ENCODE measurements at regions not wholly inside any gene's neighbourhood (a gene's known extent, or its start where the extent isn't known, plus 50 kb on each side); places are given as distances from the start of the nearest gene placed in this dataset.

DNA sequence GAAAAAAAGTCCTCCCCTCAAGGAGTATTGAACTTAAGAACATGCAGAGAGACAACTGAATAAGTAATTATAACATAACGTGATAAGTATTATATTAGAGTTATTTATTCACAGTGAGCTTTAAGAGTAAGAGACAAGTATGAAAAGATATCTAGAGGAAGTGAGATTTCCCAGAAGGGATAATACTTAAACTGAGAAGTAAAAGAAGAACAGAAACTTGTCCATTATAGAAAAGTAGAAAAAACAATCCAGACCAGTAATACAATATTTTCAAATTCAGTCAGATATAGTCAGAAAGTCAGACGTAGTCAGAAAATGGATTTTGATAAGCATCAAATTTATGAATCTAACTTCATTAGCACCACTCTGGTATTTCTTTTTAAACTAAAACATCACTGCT, 613.0 kb upstream of the CCNG1 start:
- ChIA-PET CTCF (no interaction called here), POLR2A (no interaction called here)

DNA sequence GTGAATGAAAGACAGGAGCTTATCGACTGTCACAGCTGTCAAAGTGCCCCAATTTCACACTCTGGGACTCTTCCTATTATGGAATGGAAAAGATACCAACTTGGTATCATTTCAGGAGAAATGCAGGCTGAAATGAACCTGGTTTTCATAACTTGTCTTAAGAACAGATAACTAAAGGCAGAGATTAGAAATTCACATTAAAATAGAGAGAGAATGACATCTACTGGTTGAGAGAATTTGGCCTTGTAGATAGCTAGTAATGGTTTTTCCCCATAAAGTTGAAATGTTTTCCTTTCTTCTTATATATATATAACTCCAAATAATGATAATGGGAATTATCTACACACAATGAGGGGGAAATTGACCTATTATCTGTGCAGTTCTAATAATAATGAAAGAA, 600.2 kb upstream of the CCNG1 start:
- DNase-seq (ENCODE audit: extremely low spot score) = no peak
- CTCF ChIA-PET = no interaction called here
- POLR2A ChIA-PET = no interaction called here
- no peak for TF ChIP-seq ZNF384 (IDR thresholded peaks at IDR 0.05)
- no peak for TF ChIP-seq HDGF (IDR thresholded peaks at IDR 0.05; ENCODE audit: borderline replicate concordance)
- TF ChIP-seq FOXM1 (IDR thresholded peaks at IDR 0.05; ENCODE audit: borderline replicate concordance) = no peak
- TF ChIP-seq ARNT (IDR thresholded peaks at IDR 0.05) = no peak
- TF ChIP-seq ELF4 (IDR thresholded peaks at IDR 0.05) = no peak
- TF ChIP-seq CTBP1 (IDR thresholded peaks at IDR 0.05; ENCODE audit: borderline replicate concordance) = no peak
- no peak for TF ChIP-seq BHLHE40 (IDR thresholded peaks at IDR 0.05; ENCODE audit: borderline replicate concordance)
- TF ChIP-seq SP1 (IDR thresholded peaks at IDR 0.05) = no peak
- TF ChIP-seq LEF1 (IDR thresholded peaks at IDR 0.05; ENCODE audit: borderline replicate concordance) = no peak
- no peak for TF ChIP-seq SUZ12 (IDR thresholded peaks at IDR 0.05)
- TF ChIP-seq NFRKB (IDR thresholded peaks at IDR 0.05) = no peak

More for the DNA sequence above, 613.0 kb upstream of the CCNG1 start:
- DNase-seq (ENCODE audit: extremely low spot score) = no peak
- TF ChIP-seq HDGF (IDR thresholded peaks at IDR 0.05; ENCODE audit: borderline replicate concordance) (no peak), ZNF384 (IDR thresholded peaks at IDR 0.05) (no peak), NFRKB (IDR thresholded peaks at IDR 0.05) (no peak), TARDBP (IDR thresholded peaks at IDR 0.05) (no peak), FOXK2 (IDR thresholded peaks at IDR 0.05) (no peak), SUZ12 (IDR thresholded peaks at IDR 0.05) (no peak), FOXA1 (IDR thresholded peaks at IDR 0.05) (no peak), FOXM1 (IDR thresholded peaks at IDR 0.05; ENCODE audit: borderline replicate concordance) (no peak), BHLHE40 (IDR thresholded peaks at IDR 0.05; ENCODE audit: borderline replicate concordance) (no peak), LEF1 (IDR thresholded peaks at IDR 0.05; ENCODE audit: borderline replicate concordance) (no peak), ELF4 (IDR thresholded peaks at IDR 0.05) (no peak), ARNT (IDR thresholded peaks at IDR 0.05) (no peak), L3MBTL2 (conservative IDR thresholded peaks at IDR 0.05) (no peak), CTBP1 (IDR thresholded peaks at IDR 0.05; ENCODE audit: borderline replicate concordance) (no peak), SP1 (IDR thresholded peaks at IDR 0.05) (no peak)
- TF ChIP-seq, protein P1, sequence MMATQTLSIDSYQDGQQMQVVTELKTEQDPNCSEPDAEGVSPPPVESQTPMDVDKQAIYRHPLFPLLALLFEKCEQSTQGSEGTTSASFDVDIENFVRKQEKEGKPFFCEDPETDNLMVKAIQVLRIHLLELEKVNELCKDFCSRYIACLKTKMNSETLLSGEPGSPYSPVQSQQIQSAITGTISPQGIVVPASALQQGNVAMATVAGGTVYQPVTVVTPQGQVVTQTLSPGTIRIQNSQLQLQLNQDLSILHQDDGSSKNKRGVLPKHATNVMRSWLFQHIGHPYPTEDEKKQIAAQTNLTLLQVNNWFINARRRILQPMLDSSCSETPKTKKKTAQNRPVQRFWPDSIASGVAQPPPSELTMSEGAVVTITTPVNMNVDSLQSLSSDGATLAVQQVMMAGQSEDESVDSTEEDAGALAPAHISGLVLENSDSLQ (IDR thresholded peaks at IDR 0.05) = no peak

DNA sequence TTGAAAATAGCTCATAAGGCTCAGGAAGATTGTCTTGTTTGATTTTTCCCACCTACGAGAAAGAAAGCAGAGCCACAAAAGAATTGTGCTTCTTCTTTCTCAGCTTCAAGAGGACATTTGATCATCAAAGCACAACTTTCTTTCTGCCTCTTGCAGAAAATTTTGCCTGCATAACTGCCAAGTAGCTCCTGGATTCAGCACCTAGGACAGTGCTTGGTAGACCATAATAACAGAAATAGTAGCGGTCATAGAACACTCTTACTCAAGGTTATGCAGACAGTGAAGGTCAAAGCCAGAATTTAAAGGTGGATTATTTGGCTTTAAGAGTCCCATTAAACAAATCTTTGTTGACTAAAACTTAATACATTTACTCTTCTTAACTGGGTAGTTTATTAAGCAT, 594.7 kb upstream of the CCNG1 start:
- CTCF ChIA-PET = no interaction called here
- no peak for DNase-seq (ENCODE audit: extremely low spot score)
- no peak for TF ChIP-seq SUZ12 (IDR thresholded peaks at IDR 0.05)
- TF ChIP-seq, protein P1 (IDR thresholded peaks at IDR 0.05) = no peak
- TF ChIP-seq ZNF384 (IDR thresholded peaks at IDR 0.05) = no peak
- TF ChIP-seq BHLHE40 (IDR thresholded peaks at IDR 0.05; ENCODE audit: borderline replicate concordance) = no peak
- TF ChIP-seq LEF1 (IDR thresholded peaks at IDR 0.05; ENCODE audit: borderline replicate concordance) = no peak
- no peak for TF ChIP-seq FOXK2 (IDR thresholded peaks at IDR 0.05)
- no peak for TF ChIP-seq TARDBP (IDR thresholded peaks at IDR 0.05)
- TF ChIP-seq NFRKB (IDR thresholded peaks at IDR 0.05) = no peak
- no peak for TF ChIP-seq FOXA1 (IDR thresholded peaks at IDR 0.05)
- TF ChIP-seq CTBP1 (IDR thresholded peaks at IDR 0.05; ENCODE audit: borderline replicate concordance) = no peak
- no peak for TF ChIP-seq SP1 (IDR thresholded peaks at IDR 0.05)
- TF ChIP-seq ELF4 (IDR thresholded peaks at IDR 0.05) = no peak
- TF ChIP-seq L3MBTL2 (conservative IDR thresholded peaks at IDR 0.05) = no peak
- TF ChIP-seq HDGF (IDR thresholded peaks at IDR 0.05; ENCODE audit: borderline replicate concordance) = no peak
- TF ChIP-seq ARNT (IDR thresholded peaks at IDR 0.05) = no peak
- POLR2A ChIA-PET = no interaction called here

DNA sequence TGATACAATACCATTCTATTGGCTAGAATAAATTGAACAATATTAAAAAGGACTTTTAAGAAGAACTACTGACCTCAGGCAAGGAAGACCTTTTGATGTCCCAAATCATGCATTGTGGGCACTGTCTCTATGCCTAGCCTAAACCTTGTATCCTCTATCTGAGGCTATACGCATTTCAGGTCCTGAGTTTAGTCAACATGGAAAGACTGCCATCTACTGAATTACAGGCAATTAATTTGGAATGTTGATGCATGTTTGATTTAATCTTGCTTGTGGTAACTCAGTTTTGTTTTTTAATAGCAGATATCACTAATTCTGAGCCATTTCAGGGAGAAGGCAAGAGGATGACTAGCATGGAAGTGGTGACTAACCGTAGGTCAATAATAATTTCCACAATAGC, 585.3 kb upstream of the CCNG1 start:
- DNase-seq (ENCODE audit: extremely low spot score) = no peak
- TF ChIP-seq L3MBTL2 (conservative IDR thresholded peaks at IDR 0.05) = no peak
- no peak for TF ChIP-seq ARNT (IDR thresholded peaks at IDR 0.05)
- no peak for TF ChIP-seq ELF4 (IDR thresholded peaks at IDR 0.05)
- TF ChIP-seq BHLHE40 (IDR thresholded peaks at IDR 0.05; ENCODE audit: borderline replicate concordance) = no peak
- TF ChIP-seq HDGF (IDR thresholded peaks at IDR 0.05; ENCODE audit: borderline replicate concordance) = no peak
- TF ChIP-seq, protein P1 (IDR thresholded peaks at IDR 0.05) = no peak
- TF ChIP-seq FOXK2 (IDR thresholded peaks at IDR 0.05) = no peak
- no peak for TF ChIP-seq ZNF384 (IDR thresholded peaks at IDR 0.05)
- no peak for TF ChIP-seq FOXA1 (IDR thresholded peaks at IDR 0.05)
- no peak for TF ChIP-seq TARDBP (IDR thresholded peaks at IDR 0.05)
- no peak for TF ChIP-seq LEF1 (IDR thresholded peaks at IDR 0.05; ENCODE audit: borderline replicate concordance)
- TF ChIP-seq CTBP1 (IDR thresholded peaks at IDR 0.05; ENCODE audit: borderline replicate concordance) = no peak
- TF ChIP-seq SP1 (IDR thresholded peaks at IDR 0.05) = no peak
- TF ChIP-seq FOXM1 (IDR thresholded peaks at IDR 0.05; ENCODE audit: borderline replicate concordance) = no peak
- no peak for TF ChIP-seq SUZ12 (IDR thresholded peaks at IDR 0.05)
- no peak for TF ChIP-seq NFRKB (IDR thresholded peaks at IDR 0.05)
- ChIA-PET CTCF (no interaction called here), POLR2A (no interaction called here)

DNA sequence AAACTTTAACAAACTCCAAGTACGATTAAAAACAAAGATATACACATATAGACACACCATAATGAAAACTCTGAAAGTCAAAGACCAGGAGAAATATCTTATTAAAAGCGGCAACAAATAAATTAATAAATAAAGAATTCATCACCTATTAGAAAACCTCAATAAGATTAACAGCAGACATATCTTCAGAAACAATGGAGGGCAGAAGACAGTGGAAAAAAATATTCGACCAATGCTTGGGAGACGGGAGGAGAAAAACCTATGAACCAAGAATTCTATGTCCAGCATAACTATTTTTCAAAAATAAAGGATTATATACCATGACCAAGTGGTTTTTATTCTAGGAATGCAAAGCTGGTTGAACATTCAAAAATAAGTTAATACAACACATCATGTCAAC, 578.6 kb upstream of the CCNG1 start:
- no peak for DNase-seq (ENCODE audit: extremely low spot score)
- no peak for TF ChIP-seq SP1 (IDR thresholded peaks at IDR 0.05)
- no peak for TF ChIP-seq BHLHE40 (IDR thresholded peaks at IDR 0.05; ENCODE audit: borderline replicate concordance)
- TF ChIP-seq HDGF (IDR thresholded peaks at IDR 0.05; ENCODE audit: borderline replicate concordance) = no peak
- TF ChIP-seq L3MBTL2 (conservative IDR thresholded peaks at IDR 0.05) = no peak
- TF ChIP-seq CTBP1 (IDR thresholded peaks at IDR 0.05; ENCODE audit: borderline replicate concordance) = no peak
- TF ChIP-seq, protein P1 (IDR thresholded peaks at IDR 0.05) = no peak
- TF ChIP-seq FOXK2 (IDR thresholded peaks at IDR 0.05) = no peak
- TF ChIP-seq FOXA1 (IDR thresholded peaks at IDR 0.05) = no peak
- TF ChIP-seq LEF1 (IDR thresholded peaks at IDR 0.05; ENCODE audit: borderline replicate concordance) = no peak
- no peak for TF ChIP-seq TARDBP (IDR thresholded peaks at IDR 0.05)
- no peak for TF ChIP-seq NFRKB (IDR thresholded peaks at IDR 0.05)
- no peak for TF ChIP-seq SUZ12 (IDR thresholded peaks at IDR 0.05)
- no peak for TF ChIP-seq FOXM1 (IDR thresholded peaks at IDR 0.05; ENCODE audit: borderline replicate concordance)
- no peak for TF ChIP-seq ARNT (IDR thresholded peaks at IDR 0.05)
- TF ChIP-seq ZNF384 (IDR thresholded peaks at IDR 0.05) = no peak
- TF ChIP-seq ELF4 (IDR thresholded peaks at IDR 0.05) = no peak
- POLR2A ChIA-PET = no interaction called here
- CTCF ChIA-PET = no interaction called here

Data from HEK293T (cell line).